Ascending aorta (tissue), 2 donors: ENCODE measurements at regions not wholly inside any gene's neighbourhood (a gene's known extent, or its start where the extent isn't known, plus 50 kb on each side); places are given as distances from the start of the nearest gene placed in this dataset.

Experiments
- DNase-seq, 2 donors: peaks; one replicate each; pipeline ENCODE4 v3.0.0-alpha.2; 2019; ENCODE audit warnings: low spot score in 2 of 2
- H3K27ac ChIP-seq, 2 donors: fragments of 200-600 bp; sonication (generic); one replicate each; pipeline ENCODE4 v1.5.1; 2016 to 2017; ENCODE audit warnings: mild to moderate bottlenecking in 1 of 2
- H3K27me3 ChIP-seq: fragments of 200-600 bp; sonication (generic); one replicate; pipeline ENCODE4 v1.5.1; 2017
- H3K36me3 ChIP-seq, 2 donors: fragments of 200-600 bp; sonication (generic); one replicate each; pipeline ENCODE4 v1.5.1; 2016
- H3K4me1 ChIP-seq, 2 donors: fragments of 200-600 bp; sonication (generic); one replicate each; pipeline ENCODE4 v1.5.1; 2016 to 2017; ENCODE audit warnings: mild to moderate bottlenecking in 1 of 2
- H3K4me3 ChIP-seq, 2 donors: fragments of 200-600 bp; sonication (generic); one replicate each; pipeline ENCODE4 v1.5.1; 2016 to 2017; ENCODE audit warnings: mild to moderate bottlenecking in 1 of 2
- H3K9me3 ChIP-seq, 2 donors: fragments of 200-600 bp; sonication (generic); one replicate each; pipeline ENCODE4 v1.5.1; 2016
- CTCF ChIP-seq, 3 experiments: fragments of 200-600 bp in 2 of 3; fragments of 450-650 bp in 1 of 3; sonication (generic) in 2 of 3; IDR thresholded peaks; one replicate each; pipeline ENCODE4 v1.5.1; 2016 to 2019; ENCODE audit warnings: antibody characterized with exemption in 3 of 3, mild to moderate bottlenecking in 1 of 3, moderate library complexity in 1 of 3
- intact Hi-C: fragments of 100-400 bp; cut with DNase I; formaldehyde crosslinking; loops from one replicate; pipeline ENCODE4 v1.15.1; 2023

DNA sequence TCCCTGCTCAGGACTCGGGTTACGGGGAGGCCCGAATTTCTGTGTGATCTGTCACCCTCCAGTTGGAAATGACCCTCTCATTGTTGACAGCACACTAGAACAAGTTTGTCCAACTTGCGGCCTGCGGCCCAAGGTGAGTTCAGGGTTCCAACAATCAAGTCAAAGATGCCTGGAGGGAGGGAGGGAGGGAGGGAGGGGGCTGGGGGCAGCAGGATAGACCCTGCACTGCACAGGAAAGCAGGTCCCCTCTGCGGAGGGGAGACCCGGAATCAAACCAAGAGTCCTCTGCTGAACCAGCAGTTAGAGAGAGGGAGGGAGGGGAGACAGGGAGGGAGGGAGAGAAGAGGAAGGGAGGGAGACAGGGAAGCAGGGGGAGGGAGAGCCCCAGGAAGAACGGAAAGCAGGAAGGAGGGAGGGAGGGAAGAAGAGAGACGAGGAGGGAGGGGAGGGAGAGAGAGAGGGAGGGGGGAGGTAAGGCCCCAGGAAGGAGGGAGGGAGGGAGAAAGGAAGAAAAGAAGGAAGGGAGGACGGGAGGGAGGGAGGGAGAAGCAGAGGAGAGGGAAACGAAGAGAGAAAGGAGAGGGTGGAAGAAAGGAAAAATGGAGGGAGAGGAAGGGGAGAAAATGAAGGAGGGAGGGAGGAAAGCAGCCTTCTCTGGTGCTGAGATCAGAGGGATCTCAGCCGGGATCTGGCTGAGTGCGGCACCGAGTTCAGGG is 96.7 kb upstream of the CDH5 start:
- DNase-seq: no peak
- no peaks in the 10 kb centered on the region for H3K36me3 ChIP-seq
- no peak for TF ChIP-seq CTCF (IDR thresholded peaks at IDR 0.05)
- H3K27me3 ChIP-seq: no peaks in the 10 kb centered on the region
- no peaks in the 10 kb centered on the region for H3K9me3 ChIP-seq
- intact Hi-C loops: no loop called here
- H3K27ac ChIP-seq: no peak overlapping the region
- peak overlapping the region; percentile 41 to 54 for H3K4me3 ChIP-seq
- no peaks in the 10 kb centered on the region for H3K4me1 ChIP-seq

DNA sequence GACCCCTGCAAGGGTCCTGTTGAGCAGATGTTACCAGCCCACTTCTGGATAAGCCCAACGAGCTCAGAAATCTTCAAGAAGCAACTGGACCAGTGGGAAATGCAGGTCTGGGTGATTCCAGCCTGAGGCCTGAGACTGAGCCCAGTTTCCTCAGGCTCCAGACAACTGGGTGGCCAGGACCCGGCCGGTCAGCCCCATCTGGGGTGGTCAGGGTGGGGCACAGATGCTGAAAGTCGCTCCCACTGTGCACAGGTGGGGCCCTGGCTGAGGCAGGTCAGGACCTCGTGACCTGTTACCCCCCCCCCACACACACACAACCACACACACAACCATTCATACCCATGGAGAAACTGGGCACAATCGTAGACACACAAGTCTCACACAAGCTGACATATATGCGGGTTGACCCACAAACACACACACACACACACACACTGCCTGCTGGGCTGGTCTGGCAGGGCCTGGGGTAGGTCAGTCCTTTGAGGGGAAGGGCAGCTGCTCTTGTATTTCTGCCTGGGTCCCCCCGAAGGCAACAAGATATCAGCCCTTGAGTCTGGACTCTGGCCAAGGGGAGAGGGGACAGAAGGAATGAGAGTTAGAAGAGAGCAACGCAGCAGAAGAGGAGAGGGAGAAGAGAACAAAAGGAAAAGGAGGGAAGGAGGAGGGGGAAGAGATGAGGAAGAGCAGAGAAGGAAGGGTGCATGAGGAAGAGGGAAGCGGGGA is 99.0 kb upstream of the CDH5 start:
- Histone ChIP-seq H3K27me3 (no peaks in the 10 kb centered on the region), H3K27ac (peak overlapping the region in 1 of 2 donors; percentile 5), H3K9me3 (no peaks in the 10 kb centered on the region), H3K4me3 (no peak overlapping the region), H3K4me1 (no peaks in the 10 kb centered on the region), H3K36me3 (no peaks in the 10 kb centered on the region)
- no peak for DNase-seq
- no peak for TF ChIP-seq CTCF (IDR thresholded peaks at IDR 0.05)
- intact Hi-C loops: no loop called here

DNA sequence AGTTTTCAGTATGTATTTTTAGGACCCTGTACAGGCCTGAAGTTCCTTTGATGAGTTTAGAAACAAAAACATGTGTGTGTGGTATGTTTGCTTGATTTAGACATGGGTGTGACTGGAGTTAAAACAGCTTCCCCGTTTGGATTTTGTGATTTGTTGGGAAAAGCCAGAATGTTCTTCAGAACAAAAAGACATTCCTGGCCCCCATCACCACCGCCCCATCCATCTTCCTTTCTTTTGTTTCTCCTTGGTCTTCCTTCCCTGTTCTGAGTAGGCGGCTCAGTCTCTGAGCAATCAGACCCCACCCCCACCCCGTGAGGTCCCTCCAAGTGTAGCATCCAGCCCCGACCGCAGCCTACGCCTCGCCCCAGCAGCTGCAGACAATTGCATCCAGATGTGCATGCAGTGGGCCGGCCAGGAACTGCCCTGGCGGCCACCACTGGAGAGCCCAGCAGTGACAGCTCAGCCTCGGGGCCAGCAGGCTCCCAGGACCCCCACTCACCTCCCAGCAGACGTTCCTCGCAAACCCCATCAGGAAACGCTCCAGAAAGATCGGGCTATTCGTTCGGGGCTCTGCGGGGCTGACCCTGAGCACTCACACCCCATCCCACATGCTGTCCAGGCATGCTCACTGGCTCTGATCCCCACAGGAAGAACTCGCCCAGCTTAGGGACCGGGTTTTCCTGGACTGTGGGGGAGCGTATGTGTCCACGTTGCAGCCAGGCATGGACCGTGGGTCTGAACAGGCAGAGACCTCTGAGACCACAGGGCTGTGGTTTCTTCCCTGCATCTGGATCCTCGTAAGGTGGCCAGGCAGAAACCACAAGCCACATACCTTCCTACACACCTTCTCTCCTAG is 99.8 kb upstream of the CDH5 start:
- Histone ChIP-seq H3K9me3 (no peaks in the 10 kb centered on the region), H3K36me3 (no peaks in the 10 kb centered on the region), H3K4me3 (no peak overlapping the region), H3K27me3 (no peaks in the 10 kb centered on the region), H3K4me1 (no peaks in the 10 kb centered on the region), H3K27ac (peak overlapping the region in 1 of 2 donors; percentile 5)
- TF ChIP-seq CTCF (IDR thresholded peaks at IDR 0.05): no peak
- DNase-seq: no peak
- intact Hi-C loops: no loop called here

GRCh38 chr16:66265556-66266141 is 100.8 kb upstream of the CDH5 start:
- H3K27me3 ChIP-seq: no peaks in the 10 kb centered on the region
- no peaks in the 10 kb centered on the region for H3K36me3 ChIP-seq
- peak in 1 of 2 donors; percentile 58 for DNase-seq
- H3K4me3 ChIP-seq: no peak overlapping the region
- no peak overlapping the region for H3K27ac ChIP-seq
- no peak for TF ChIP-seq CTCF (IDR thresholded peaks at IDR 0.05)
- intact Hi-C loops: no loop called here
- no peaks in the 10 kb centered on the region for H3K9me3 ChIP-seq
- H3K4me1 ChIP-seq: no peaks in the 10 kb centered on the region

DNA sequence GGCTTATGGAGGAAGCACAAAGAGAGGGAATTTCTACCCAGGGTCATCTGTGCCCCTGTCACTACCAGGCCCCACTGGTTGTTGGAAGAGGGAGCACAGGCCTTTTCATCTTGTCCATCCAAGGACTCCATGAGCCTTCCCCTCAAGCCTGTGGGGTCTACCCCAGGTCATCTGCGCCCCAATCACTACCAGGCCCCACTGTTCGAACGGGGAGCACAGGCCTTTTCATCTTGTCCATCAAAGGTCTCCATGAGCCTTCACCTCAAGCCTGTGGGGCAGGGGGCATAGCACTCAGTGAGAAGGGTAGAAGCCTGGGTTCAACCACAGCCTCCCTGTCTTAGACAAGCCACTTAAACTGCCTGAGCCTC is 101.5 kb upstream of the CDH5 start:
- H3K9me3 ChIP-seq: no peaks in the 10 kb centered on the region
- no peaks in the 10 kb centered on the region for H3K36me3 ChIP-seq
- H3K27ac ChIP-seq: no peak overlapping the region
- no peak for TF ChIP-seq CTCF (IDR thresholded peaks at IDR 0.05)
- H3K4me1 ChIP-seq: no peaks in the 10 kb centered on the region
- no peaks in the 10 kb centered on the region for H3K27me3 ChIP-seq
- peak in 1 of 2 donors; percentile 42 for DNase-seq
- no peak overlapping the region for H3K4me3 ChIP-seq
- intact Hi-C loops: no loop called here
